Transverse colon (tissue), 4 donors: ENCODE measurements at regions not wholly inside any gene's neighbourhood (a gene's known extent, or its start where the extent isn't known, plus 50 kb on each side); places are given as distances from the start of the nearest gene placed in this dataset.

ENCODE experiments used
- CTCF ChIP-seq, 5 experiments: fragments of 200-600 bp in 3 of 5; fragments of 450-650 bp in 2 of 5; sonication (generic) in 3 of 5; IDR thresholded peaks; 1 replicate in 2 of 5; 2 replicates in 3 of 5; pipeline ENCODE4 v1.5.1; 2016 to 2017; ENCODE audit warnings: antibody characterized with exemption in 5 of 5, inconsistent platforms in 3 of 5, mild to moderate bottlenecking in 2 of 5, moderate library complexity in 1 of 5
- POLR2A ChIP-seq: fragments of 450-650 bp; IDR thresholded peaks from one replicate; pipeline ENCODE4 v1.6.1; 2016; ENCODE audit warnings: antibody characterized with exemption, mild to moderate bottlenecking, moderate library complexity
- POLR2AphosphoS5 ChIP-seq, 3 donors: sonication (generic); formaldehyde crosslinking; IDR thresholded peaks; one replicate each; pipeline ENCODE4 v1.6.1; 2016; ENCODE audit warnings: antibody characterized with exemption in 3 of 3

DNA sequence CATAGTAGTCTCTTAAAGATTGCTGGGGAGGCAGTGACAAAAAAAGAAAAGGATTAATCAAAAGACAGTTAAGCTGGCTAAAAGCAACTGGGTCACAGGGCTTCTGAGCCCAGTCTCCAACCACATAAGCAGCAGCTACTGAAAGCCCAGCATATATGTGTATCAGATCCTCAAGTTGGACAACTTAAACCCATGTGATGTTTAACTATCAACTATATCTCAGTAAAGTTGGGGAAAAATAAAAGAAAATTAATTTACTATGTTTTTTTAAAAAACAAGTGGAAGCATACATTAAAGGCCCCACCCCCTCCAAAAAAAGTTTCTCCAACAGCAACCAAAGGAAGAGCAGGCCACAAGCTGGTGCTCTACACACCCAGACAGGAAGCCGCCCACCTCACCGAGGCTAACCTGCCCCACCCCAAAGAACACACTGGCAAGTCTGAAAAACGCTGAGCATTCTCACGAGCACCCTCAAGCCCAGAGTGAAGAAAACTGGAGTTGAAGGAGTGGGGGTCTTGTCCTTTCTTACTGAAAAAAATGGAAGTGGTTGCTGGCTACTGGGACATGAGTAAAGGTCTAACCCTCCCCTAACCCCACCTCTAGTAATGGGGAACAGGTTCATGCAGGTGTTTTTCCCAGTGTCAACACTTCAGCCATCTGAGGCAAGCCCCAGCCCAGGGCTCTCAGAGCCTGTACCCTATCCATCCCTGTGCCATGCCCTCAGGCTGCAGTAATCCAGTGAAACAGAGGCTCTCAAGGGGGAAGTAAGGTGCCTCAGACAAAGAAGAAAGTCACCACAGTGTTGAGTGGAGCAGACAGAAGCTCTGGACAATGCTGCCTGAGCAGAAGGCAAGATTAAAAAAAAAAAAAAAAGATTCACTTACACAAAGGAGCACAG lies 106.3 kb downstream of the GYPC start:
- TF ChIP-seq POLR2AphosphoS5 (IDR thresholded peaks at IDR 0.05) (no peak), POLR2A (no peak), CTCF (IDR thresholded peaks at IDR 0.05) (no peak)
